ENCODE measurements at regions not wholly inside any gene's neighbourhood (a gene's known extent, or its start where the extent isn't known, plus 50 kb on each side); places are given as distances from the start of the nearest gene placed in this dataset.

GRCh38 chr4:188627892-188628291 is 488.7 kb downstream of the TRIML1 start:
- intact Hi-C loops (cut with DNase I) = no loop called here
- 85% methylated on average over 1 of the region's 1 CpG for WGBS
- no peaks in the 10 kb centered on the region for H3K36me3 ChIP-seq
- no peak overlapping the region for H3K4me3 ChIP-seq
- TF ChIP-seq CTCF (IDR thresholded peaks at IDR 0.05) = no peak
- no peak for TF ChIP-seq EP300 (IDR thresholded peaks at IDR 0.05)
- no peak for TF ChIP-seq POLR2AphosphoS5 (IDR thresholded peaks at IDR 0.05)
- TF ChIP-seq POLR2A (IDR thresholded peaks at IDR 0.05; ENCODE audit: low read depth) = no peak
- H3K9me3 ChIP-seq = no peaks in the 10 kb centered on the region
- no peak overlapping the region for H3K27ac ChIP-seq (replicated peaks in 1 of 4)
- DNase-seq (ENCODE audit: extremely low spot score) = no peak
- no peaks in the 10 kb centered on the region for H3K4me1 ChIP-seq
- H3K27me3 ChIP-seq = no peaks in the 10 kb centered on the region

- intact Hi-C loops (cut with DNase I) = no loop called here
- WGBS = 70% methylated on average over 4 of the region's 4 CpGs
These were observed 500.3 kb downstream of the TRIML1 start for GRCh38 chr4:188639479-188640100.

GRCh38 chr4:188647820-188648370 is 508.7 kb downstream of the TRIML1 start:
- DNase-seq (ENCODE audit: extremely low spot score) = no peak
- intact Hi-C loops (cut with DNase I) = no loop called here
- TF ChIP-seq CTCF (IDR thresholded peaks at IDR 0.05) = no peak
- no peak for TF ChIP-seq EP300 (IDR thresholded peaks at IDR 0.05)
- TF ChIP-seq POLR2AphosphoS5 (IDR thresholded peaks at IDR 0.05) = no peak
- no peak for TF ChIP-seq POLR2A (IDR thresholded peaks at IDR 0.05; ENCODE audit: low read depth)
- no peak overlapping the region for H3K27ac ChIP-seq (replicated peaks in 1 of 4)
- WGBS = 46% methylated on average over 2 of the region's 2 CpGs
- H3K4me3 ChIP-seq = no peak overlapping the region
- H3K27me3 ChIP-seq = no peaks in the 10 kb centered on the region
- no peaks in the 10 kb centered on the region for H3K36me3 ChIP-seq
- H3K4me1 ChIP-seq = no peaks in the 10 kb centered on the region
- H3K9me3 ChIP-seq = no peaks in the 10 kb centered on the region

More at GRCh38 chr4:188639479-188640100, 500.3 kb downstream of the TRIML1 start:
- no peak for DNase-seq (ENCODE audit: extremely low spot score)
- Histone ChIP-seq H3K27ac (replicated peaks in 1 of 4) (no peak overlapping the region), H3K9me3 (no peaks in the 10 kb centered on the region), H3K36me3 (no peaks in the 10 kb centered on the region), H3K27me3 (no peaks in the 10 kb centered on the region), H3K4me3 (no peak overlapping the region), H3K4me1 (no peaks in the 10 kb centered on the region)
- TF ChIP-seq CTCF (IDR thresholded peaks at IDR 0.05) (no peak), POLR2A (IDR thresholded peaks at IDR 0.05; ENCODE audit: low read depth) (no peak), POLR2AphosphoS5 (IDR thresholded peaks at IDR 0.05) (no peak), EP300 (IDR thresholded peaks at IDR 0.05) (no peak)

GRCh38 chr4:188649635-188650034 is 510.4 kb downstream of the TRIML1 start:
- intact Hi-C loops (cut with DNase I) = no loop called here
- no peak for TF ChIP-seq EP300 (IDR thresholded peaks at IDR 0.05)
- no peak for TF ChIP-seq POLR2A (IDR thresholded peaks at IDR 0.05; ENCODE audit: low read depth)
- TF ChIP-seq POLR2AphosphoS5 (IDR thresholded peaks at IDR 0.05) = no peak
- no peak for TF ChIP-seq CTCF (IDR thresholded peaks at IDR 0.05)
- Histone ChIP-seq H3K27me3 (no peaks in the 10 kb centered on the region), H3K36me3 (no peaks in the 10 kb centered on the region), H3K27ac (replicated peaks in 1 of 4) (no peak overlapping the region), H3K4me1 (no peaks in the 10 kb centered on the region), H3K4me3 (no peak overlapping the region), H3K9me3 (no peaks in the 10 kb centered on the region)
- DNase-seq (ENCODE audit: extremely low spot score) = no peak
- WGBS = 59% methylated on average over 7 of the region's 7 CpGs

GRCh38 chr4:188650516-188650915 is 511.3 kb downstream of the TRIML1 start:
- Histone ChIP-seq H3K9me3 (no peaks in the 10 kb centered on the region), H3K27ac (replicated peaks in 1 of 4) (no peak overlapping the region), H3K4me3 (no peak overlapping the region), H3K4me1 (no peaks in the 10 kb centered on the region), H3K27me3 (no peaks in the 10 kb centered on the region), H3K36me3 (no peaks in the 10 kb centered on the region)
- 48% methylated on average over 4 of the region's 4 CpGs for WGBS
- TF ChIP-seq POLR2A (IDR thresholded peaks at IDR 0.05; ENCODE audit: low read depth) = no peak
- no peak for TF ChIP-seq EP300 (IDR thresholded peaks at IDR 0.05)
- TF ChIP-seq POLR2AphosphoS5 (IDR thresholded peaks at IDR 0.05) = no peak
- TF ChIP-seq CTCF (IDR thresholded peaks at IDR 0.05) = no peak
- intact Hi-C loops (cut with DNase I) = no loop called here
- no peak for DNase-seq (ENCODE audit: extremely low spot score)
